Esophagus muscularis mucosa (tissue), 4 donors: ENCODE measurements at regions not wholly inside any gene's neighbourhood (a gene's known extent, or its start where the extent isn't known, plus 50 kb on each side); places are given as distances from the start of the nearest gene placed in this dataset.

Experiments
- CTCF ChIP-seq, 3 experiments: fragments of 200-600 bp in 2 of 3; fragments of 450-650 bp in 1 of 3; sonication (generic) in 2 of 3; IDR thresholded peaks; one replicate each; pipeline ENCODE4 v1.5.1; 2017 to 2019; ENCODE audit warnings: antibody characterized with exemption in 3 of 3, mild to moderate bottlenecking in 2 of 3, moderate library complexity in 1 of 3
- EP300 ChIP-seq: sonication (generic); formaldehyde crosslinking; IDR thresholded peaks from one replicate; pipeline ENCODE4 v1.6.1; 2017; ENCODE audit warnings: antibody characterized with exemption
- POLR2A ChIP-seq: fragments of 450-650 bp; IDR thresholded peaks from one replicate; pipeline ENCODE4 v1.6.1; 2017; ENCODE audit warnings: antibody characterized with exemption, moderate library complexity, mild to moderate bottlenecking, low read depth
- POLR2AphosphoS5 ChIP-seq, 2 donors: sonication (generic); formaldehyde crosslinking; IDR thresholded peaks; one replicate each; pipeline ENCODE4 v1.6.1; 2017; ENCODE audit warnings: antibody characterized with exemption in 2 of 2

DNA sequence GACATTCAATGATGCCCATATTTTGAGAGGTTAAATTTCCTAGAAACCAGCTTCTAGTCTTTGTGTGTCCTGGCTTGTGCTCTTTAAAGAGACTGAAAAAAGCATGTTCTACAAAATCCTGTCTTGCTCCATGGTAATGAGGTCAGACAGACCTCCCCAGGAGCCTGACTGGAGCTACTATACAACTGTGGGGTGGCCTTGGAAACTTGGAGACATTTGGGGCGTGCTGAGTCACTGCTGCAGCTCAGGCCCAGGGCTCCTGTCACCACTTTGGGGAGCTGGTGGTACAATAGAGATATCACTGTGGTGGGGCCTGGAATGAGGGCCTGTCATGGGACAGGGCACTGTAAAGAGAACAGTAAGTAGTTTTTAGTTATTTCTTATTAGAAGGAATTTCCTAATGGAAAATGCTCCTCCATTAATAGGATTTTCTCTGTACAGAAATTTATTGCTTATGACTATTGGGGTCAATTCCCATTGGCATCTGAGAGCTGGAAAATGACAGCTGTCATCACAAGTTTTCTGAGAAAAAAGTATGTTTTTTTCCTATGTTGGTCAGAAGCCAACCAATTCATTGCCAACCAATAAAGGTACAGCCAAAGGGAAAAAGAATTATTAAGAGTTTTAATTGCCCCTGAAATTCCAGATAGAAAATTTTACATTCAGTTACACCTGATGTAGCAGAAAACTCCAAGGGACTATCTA is 207.4 kb upstream of the JADE1 start:
- TF ChIP-seq CTCF (IDR thresholded peaks at IDR 0.05) (no peak), POLR2A (no peak), POLR2AphosphoS5 (IDR thresholded peaks at IDR 0.05) (no peak), EP300 (no peak)
